GM18519 (cell line): ENCODE measurements at regions not wholly inside any gene's neighbourhood (a gene's known extent, or its start where the extent isn't known, plus 50 kb on each side); places are given as distances from the start of the nearest gene placed in this dataset.
"Not testable (repeated sequence)": the region's sequence is repeated elsewhere in the genome, so short reads cannot be mapped to it uniquely, and the experiment has no call there.

Source experiments
- ATAC-seq: cut with Tn5 transposase; IDR thresholded peaks from one replicate; pipeline ENCODE4 v1.9.1; 2021; ENCODE audit warnings: mild to moderate bottlenecking, moderate library complexity; ENCODE audit not compliant: unreplicated experiment, low FRiP score

GRCh38 chr12:47378907-47379306, 299.1 kb upstream of the AMIGO2 start:
- no peak for ATAC-seq

- ATAC-seq, result no peak
These were observed 298.4 kb upstream of the AMIGO2 start for GRCh38 chr12:47378222-47378582.

GRCh38 chr12:47377414-47378221, 297.9 kb upstream of the AMIGO2 start:
- no peak for ATAC-seq

- ATAC-seq, result no peak
These were observed 297.2 kb upstream of the AMIGO2 start for GRCh38 chr12:47376927-47377326.

GRCh38 chr12:47373554-47374150, 293.9 kb upstream of the AMIGO2 start:
- ATAC-seq, result no peak

GRCh38 chr12:47370421-47370820, 290.7 kb upstream of the AMIGO2 start:
- ATAC-seq, result no peak

GRCh38 chr12:47369085-47369484, 289.3 kb upstream of the AMIGO2 start:
- no peak for ATAC-seq

- ATAC-seq, result no peak
These were observed 288.3 kb upstream of the AMIGO2 start for GRCh38 chr12:47367912-47368537.

GRCh38 chr12:47366579-47366978, 286.8 kb upstream of the AMIGO2 start:
- no peak for ATAC-seq

- no peak for ATAC-seq
These were observed 286.4 kb upstream of the AMIGO2 start for GRCh38 chr12:47366157-47366556.

- not testable (repeated sequence) for ATAC-seq
These were observed 285.8 kb upstream of the AMIGO2 start for GRCh38 chr12:47365443-47366076.

GRCh38 chr12:47364261-47364660, 284.5 kb upstream of the AMIGO2 start:
- no peak for ATAC-seq

GRCh38 chr12:47362126-47362705, 282.5 kb upstream of the AMIGO2 start:
- no peak for ATAC-seq

- ATAC-seq, result peak; percentile 60
These were observed 281.7 kb upstream of the AMIGO2 start for GRCh38 chr12:47361389-47362021.

GRCh38 chr12:47360771-47361388, 281.1 kb upstream of the AMIGO2 start:
- ATAC-seq, result no peak

GRCh38 chr12:47360093-47360480, 280.3 kb upstream of the AMIGO2 start:
- no peak for ATAC-seq

GRCh38 chr12:47359310-47360092, 279.7 kb upstream of the AMIGO2 start:
- ATAC-seq, result no peak

- ATAC-seq, result not testable (repeated sequence)
These were observed 277.2 kb upstream of the AMIGO2 start for GRCh38 chr12:47357006-47357405.

GRCh38 chr12:47356129-47356700, 276.5 kb upstream of the AMIGO2 start:
- ATAC-seq, result peak; percentile 64
